ENCODE measurements at regions not wholly inside any gene's neighbourhood (a gene's known extent, or its start where the extent isn't known, plus 50 kb on each side); places are given as distances from the start of the nearest gene placed in this dataset.

DNA sequence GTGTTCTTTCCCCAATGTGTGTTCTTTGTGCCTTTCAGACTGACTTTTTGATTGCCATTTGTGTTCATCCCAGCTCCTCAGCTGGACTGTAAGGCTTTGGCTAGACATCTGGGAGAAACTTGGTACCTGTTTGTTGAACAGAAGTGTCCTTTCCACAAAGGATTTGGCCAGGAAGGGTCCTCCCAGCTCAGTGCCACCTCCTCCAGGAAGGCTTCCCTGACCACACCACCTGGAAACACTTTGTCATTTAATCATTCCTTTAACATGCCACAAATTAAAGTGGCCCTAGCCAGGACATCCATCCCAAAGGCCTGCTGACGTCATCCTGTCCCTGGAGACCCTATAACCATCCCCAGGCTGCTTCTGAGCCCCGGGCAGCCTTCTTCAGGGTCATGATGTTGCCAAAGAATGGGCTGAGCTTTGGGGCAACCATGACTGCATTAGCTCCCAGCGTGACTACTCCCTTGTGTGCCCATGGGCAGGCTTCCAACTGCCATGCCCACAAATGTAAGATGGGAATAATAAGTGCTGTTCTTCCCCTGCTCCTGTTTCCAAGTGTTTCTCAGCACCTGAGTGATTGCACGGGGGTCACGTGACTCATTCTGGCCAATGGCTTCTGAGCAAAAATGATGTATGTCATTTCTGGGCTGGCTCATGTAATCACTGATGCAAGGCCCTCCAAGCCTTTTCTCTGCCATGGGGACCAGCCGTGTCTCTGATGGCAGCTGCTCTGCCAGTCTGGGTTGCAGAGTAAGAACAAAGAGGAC is 112.5 kb upstream of the SMAD3 start:
- TF ChIP-seq, protein P1, sequence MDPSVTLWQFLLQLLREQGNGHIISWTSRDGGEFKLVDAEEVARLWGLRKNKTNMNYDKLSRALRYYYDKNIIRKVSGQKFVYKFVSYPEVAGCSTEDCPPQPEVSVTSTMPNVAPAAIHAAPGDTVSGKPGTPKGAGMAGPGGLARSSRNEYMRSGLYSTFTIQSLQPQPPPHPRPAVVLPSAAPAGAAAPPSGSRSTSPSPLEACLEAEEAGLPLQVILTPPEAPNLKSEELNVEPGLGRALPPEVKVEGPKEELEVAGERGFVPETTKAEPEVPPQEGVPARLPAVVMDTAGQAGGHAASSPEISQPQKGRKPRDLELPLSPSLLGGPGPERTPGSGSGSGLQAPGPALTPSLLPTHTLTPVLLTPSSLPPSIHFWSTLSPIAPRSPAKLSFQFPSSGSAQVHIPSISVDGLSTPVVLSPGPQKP (IDR thresholded peaks at IDR 0.05; ENCODE audit: borderline replicate concordance, low read depth, low read length) = no peak
- TF ChIP-seq, protein P2, sequence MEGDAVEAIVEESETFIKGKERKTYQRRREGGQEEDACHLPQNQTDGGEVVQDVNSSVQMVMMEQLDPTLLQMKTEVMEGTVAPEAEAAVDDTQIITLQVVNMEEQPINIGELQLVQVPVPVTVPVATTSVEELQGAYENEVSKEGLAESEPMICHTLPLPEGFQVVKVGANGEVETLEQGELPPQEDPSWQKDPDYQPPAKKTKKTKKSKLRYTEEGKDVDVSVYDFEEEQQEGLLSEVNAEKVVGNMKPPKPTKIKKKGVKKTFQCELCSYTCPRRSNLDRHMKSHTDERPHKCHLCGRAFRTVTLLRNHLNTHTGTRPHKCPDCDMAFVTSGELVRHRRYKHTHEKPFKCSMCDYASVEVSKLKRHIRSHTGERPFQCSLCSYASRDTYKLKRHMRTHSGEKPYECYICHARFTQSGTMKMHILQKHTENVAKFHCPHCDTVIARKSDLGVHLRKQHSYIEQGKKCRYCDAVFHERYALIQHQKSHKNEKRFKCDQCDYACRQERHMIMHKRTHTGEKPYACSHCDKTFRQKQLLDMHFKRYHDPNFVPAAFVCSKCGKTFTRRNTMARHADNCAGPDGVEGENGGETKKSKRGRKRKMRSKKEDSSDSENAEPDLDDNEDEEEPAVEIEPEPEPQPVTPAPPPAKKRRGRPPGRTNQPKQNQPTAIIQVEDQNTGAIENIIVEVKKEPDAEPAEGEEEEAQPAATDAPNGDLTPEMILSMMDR (conservative IDR thresholded peaks at IDR 0.05; ENCODE audit: low read depth, low read length) = no peak
- no peak for TF ChIP-seq BHLHE40 (IDR thresholded peaks at IDR 0.05; ENCODE audit: low read depth, low read length)
- no peak for TF ChIP-seq POLR2A (IDR thresholded peaks at IDR 0.05; ENCODE audit: low read depth, low read length)
- TF ChIP-seq RAD21 (IDR thresholded peaks at IDR 0.05; ENCODE audit: low read length) = no peak
